PC-9 (cell line): ENCODE measurements at regions not wholly inside any gene's neighbourhood (a gene's known extent, or its start where the extent isn't known, plus 50 kb on each side); places are given as distances from the start of the nearest gene placed in this dataset.
"Not testable (repeated sequence)": the region's sequence is repeated elsewhere in the genome, so short reads cannot be mapped to it uniquely, and the experiment has no call there.

Experiments
- BruUV-seq: library from RNA; stranded (reverse); fragments of 400-500 nt; replicated peaks from 2 replicates; lab custom pipeline; 2021; lab: Mats Ljungman, UMichigan
- CTCF ChIA-PET: fragments of 300-600 bp; sonication (Branson Sonifier 250); formaldehyde crosslinking; loops from one replicate; lab custom pipeline; 2022; ENCODE audit warnings: antibody characterized with exemption; lab: Charles Lee
- POLR2A ChIA-PET: fragments of 300-600 bp; sonication (Branson Sonifier 250); formaldehyde crosslinking; loops from one replicate; lab custom pipeline; 2022; ENCODE audit warnings: antibody characterized with exemption; ENCODE audit not compliant: unreplicated experiment; lab: Charles Lee
- DNase-seq, 2 experiments: peaks; one replicate each; pipeline versions ENCODE4 v3.0.0 to v3.0.0-alpha.2; 2015 to 2022; ENCODE audit warnings: mixed read lengths in 1 of 2
- H2AFZ ChIP-seq: fragments of 200-600 bp; sonication (generic); 2 replicates; pipeline ENCODE4 v1.8.1; 2017; ENCODE audit warnings: antibody characterized with exemption
- H3F3A ChIP-seq: fragments of 200-600 bp; sonication (generic); 2 replicates; pipeline ENCODE4 v1.8.1; 2017; ENCODE audit warnings: antibody characterized with exemption, mild to moderate bottlenecking, low read depth; ENCODE audit not compliant: insufficient read depth
- H3K27ac ChIP-seq: fragments of 200-600 bp; sonication (generic); 2 replicates; pipeline ENCODE4 v1.6.1; 2016; ENCODE audit warnings: mixed run types
- H3K27me3 ChIP-seq: fragments of 200-600 bp; sonication (generic); 2 replicates; pipeline ENCODE4 v1.6.1; 2016; ENCODE audit warnings: low read depth, mixed run types; ENCODE audit not compliant: insufficient read depth
- H3K36me3 ChIP-seq: fragments of 200-600 bp; sonication (generic); 2 replicates; pipeline ENCODE4 v1.6.1; 2016; ENCODE audit warnings: low read depth, mixed run types
- H3K4me1 ChIP-seq: fragments of 200-600 bp; sonication (generic); replicated peaks from 2 replicates; pipeline ENCODE4 v1.6.1; 2016; ENCODE audit warnings: mixed run types; ENCODE audit not compliant: insufficient read depth
- H3K4me2 ChIP-seq: fragments of 200-600 bp; sonication (generic); 2 replicates; pipeline ENCODE4 v1.6.1; 2017; ENCODE audit warnings: mixed run types
- H3K4me3 ChIP-seq: fragments of 200-600 bp; sonication (generic); 2 replicates; pipeline ENCODE4 v1.6.1; 2016; ENCODE audit warnings: mixed run types
- H3K79me2 ChIP-seq: fragments of 200-600 bp; sonication (generic); 2 replicates; pipeline ENCODE4 v1.6.1; 2017; ENCODE audit warnings: low read depth, mixed run types
- H3K9me2 ChIP-seq: fragments of 200-600 bp; sonication (generic); 2 replicates; pipeline ENCODE4 v1.8.1; 2017; ENCODE audit warnings: mild to moderate bottlenecking; ENCODE audit not compliant: insufficient read depth
- H3K9me3 ChIP-seq: fragments of 200-600 bp; sonication (generic); 2 replicates; pipeline ENCODE4 v1.8.1; 2016; ENCODE audit warnings: low read depth; ENCODE audit not compliant: insufficient read depth
- H4K20me1 ChIP-seq: fragments of 200-600 bp; sonication (generic); 2 replicates; pipeline ENCODE4 v1.8.1; 2017; ENCODE audit not compliant: insufficient read depth
- EZH2 ChIP-seq: fragments of 200-600 bp; sonication (generic); IDR thresholded peaks from 2 replicates; pipeline ENCODE4 v1.8.0; 2017; ENCODE audit warnings: antibody characterized with exemption, low read depth
- intact Hi-C: fragments of 100-400 bp; cut with micrococcal nuclease; formaldehyde crosslinking; loops from one replicate; pipeline ENCODE4 v1.10.0; 2022; ENCODE audit not compliant: unreplicated experiment
- TF ChIP-seq, protein P1 (sequence below): fragments of 200-600 bp; sonication (generic); conservative IDR thresholded peaks from 2 replicates; pipeline ENCODE4 v1.6.1; 2017; ENCODE audit warnings: mixed run types, antibody characterized with exemption, mild to moderate bottlenecking, moderate library complexity

DNA sequence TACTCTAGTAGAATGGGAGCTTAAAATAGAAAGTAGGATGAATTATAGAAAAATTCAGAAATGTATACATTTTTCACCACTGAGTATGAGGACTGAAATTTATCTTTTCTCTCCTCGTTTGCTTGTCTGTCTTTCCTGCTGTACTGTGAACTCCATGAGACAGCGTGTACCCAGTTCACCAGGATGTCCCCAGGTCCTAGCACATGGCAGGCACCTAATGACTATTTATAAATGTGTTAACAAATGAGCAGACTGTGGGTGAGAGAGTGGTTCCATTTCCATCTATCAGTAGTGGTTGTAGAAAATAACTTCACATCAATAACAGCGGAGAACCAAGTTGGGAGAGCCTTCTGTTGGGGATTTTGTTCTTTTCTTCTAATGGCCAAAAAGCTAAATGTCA lies 106.3 kb downstream of the NUS1 start:
- intact Hi-C loops, result no loop called here
- CTCF ChIA-PET, result no interaction called here
- no peak for DNase-seq
- no peaks in the 10 kb centered on the region for H3K36me3 ChIP-seq
- no peak overlapping the region for H3K27ac ChIP-seq
- H3K4me1 ChIP-seq, result no peaks in the 10 kb centered on the region
- no peaks in the 10 kb centered on the region for H3K79me2 ChIP-seq
- H3K9me3 ChIP-seq, result no peaks in the 10 kb centered on the region
- no peak overlapping the region for H3K4me3 ChIP-seq
- no peaks in the 10 kb centered on the region for H4K20me1 ChIP-seq
- H2AFZ ChIP-seq, result no peak overlapping the region
- no peak overlapping the region for H3K4me2 ChIP-seq
- no peak for TF ChIP-seq EZH2
- TF ChIP-seq, protein P1, sequence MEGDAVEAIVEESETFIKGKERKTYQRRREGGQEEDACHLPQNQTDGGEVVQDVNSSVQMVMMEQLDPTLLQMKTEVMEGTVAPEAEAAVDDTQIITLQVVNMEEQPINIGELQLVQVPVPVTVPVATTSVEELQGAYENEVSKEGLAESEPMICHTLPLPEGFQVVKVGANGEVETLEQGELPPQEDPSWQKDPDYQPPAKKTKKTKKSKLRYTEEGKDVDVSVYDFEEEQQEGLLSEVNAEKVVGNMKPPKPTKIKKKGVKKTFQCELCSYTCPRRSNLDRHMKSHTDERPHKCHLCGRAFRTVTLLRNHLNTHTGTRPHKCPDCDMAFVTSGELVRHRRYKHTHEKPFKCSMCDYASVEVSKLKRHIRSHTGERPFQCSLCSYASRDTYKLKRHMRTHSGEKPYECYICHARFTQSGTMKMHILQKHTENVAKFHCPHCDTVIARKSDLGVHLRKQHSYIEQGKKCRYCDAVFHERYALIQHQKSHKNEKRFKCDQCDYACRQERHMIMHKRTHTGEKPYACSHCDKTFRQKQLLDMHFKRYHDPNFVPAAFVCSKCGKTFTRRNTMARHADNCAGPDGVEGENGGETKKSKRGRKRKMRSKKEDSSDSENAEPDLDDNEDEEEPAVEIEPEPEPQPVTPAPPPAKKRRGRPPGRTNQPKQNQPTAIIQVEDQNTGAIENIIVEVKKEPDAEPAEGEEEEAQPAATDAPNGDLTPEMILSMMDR, result no peak
- no peaks in the 10 kb centered on the region for H3K27me3 ChIP-seq
- H3F3A ChIP-seq, result no peaks in the 10 kb centered on the region
- POLR2A ChIA-PET, result no interaction called here
- no TSS peak for BruUV-seq
- H3K9me2 ChIP-seq, result no peaks in the 10 kb centered on the region; the same call in 1 of the 2 replicates

DNA sequence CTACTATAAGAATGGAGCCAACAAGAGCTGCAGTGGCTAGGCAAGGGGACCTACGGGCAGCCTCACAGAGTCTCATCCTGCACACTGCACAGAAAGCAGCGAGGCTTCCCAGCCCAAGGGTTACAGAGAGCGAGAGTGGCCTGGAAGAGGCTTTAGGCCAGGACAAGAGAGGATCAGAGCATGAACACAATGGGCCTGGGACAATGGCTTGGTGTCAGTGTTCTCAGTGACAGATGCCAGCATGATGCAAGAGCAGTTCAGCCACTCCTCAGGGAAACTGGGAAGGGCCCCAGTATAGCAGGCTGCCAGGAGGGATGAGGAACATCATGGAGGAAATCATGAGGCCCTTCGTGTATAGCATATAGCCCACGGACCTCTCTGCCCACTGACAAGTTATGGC lies 108.0 kb downstream of the NUS1 start:
- H3K27me3 ChIP-seq, result no peaks in the 10 kb centered on the region
- ChIA-PET CTCF (no interaction called here), POLR2A (no interaction called here)
- no TSS peak for BruUV-seq
- DNase-seq, result no peak
- H3K27ac ChIP-seq, result no peak overlapping the region
- no peaks in the 10 kb centered on the region for H3F3A ChIP-seq
- no peak overlapping the region for H2AFZ ChIP-seq
- TF ChIP-seq EZH2, result no peak
- TF ChIP-seq, protein P1, result no peak
- H3K4me3 ChIP-seq, result no peak overlapping the region
- H3K9me3 ChIP-seq, result no peaks in the 10 kb centered on the region
- H3K79me2 ChIP-seq, result no peaks in the 10 kb centered on the region
- no peaks in the 10 kb centered on the region; the same call in 1 of the 2 replicates for H3K9me2 ChIP-seq
- no peaks in the 10 kb centered on the region for H3K36me3 ChIP-seq
- H3K4me1 ChIP-seq, result no peaks in the 10 kb centered on the region
- no peak overlapping the region for H3K4me2 ChIP-seq
- no peaks in the 10 kb centered on the region for H4K20me1 ChIP-seq
- intact Hi-C loops, result no loop called here

DNA sequence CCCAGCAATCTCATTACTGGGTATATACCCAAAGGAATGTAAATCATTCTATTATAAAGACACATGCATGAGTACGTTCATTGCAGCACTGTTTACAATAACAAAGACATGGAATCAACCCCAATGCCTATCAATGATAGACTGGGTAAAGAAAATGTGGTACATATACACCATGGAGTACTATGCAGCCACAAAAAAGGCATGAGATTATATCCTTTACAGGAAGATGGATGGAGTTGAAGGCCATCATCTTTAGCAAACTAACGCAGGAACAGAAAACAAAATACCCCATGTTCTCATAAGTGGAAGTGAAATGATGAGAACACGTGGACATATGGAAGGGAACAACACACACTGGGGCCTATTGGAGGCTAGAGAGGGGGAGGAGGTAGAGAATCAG lies 115.7 kb downstream of the NUS1 start:
- no peaks in the 10 kb centered on the region for H3K79me2 ChIP-seq
- no peaks in the 10 kb centered on the region for H3K9me2 ChIP-seq
- no peaks in the 10 kb centered on the region for H3K36me3 ChIP-seq
- H3K9me3 ChIP-seq, result no peaks in the 10 kb centered on the region
- intact Hi-C loops, result no loop called here
- no TSS peak for BruUV-seq
- H4K20me1 ChIP-seq, result no peaks in the 10 kb centered on the region
- H3K4me1 ChIP-seq, result no peaks in the 10 kb centered on the region
- H3K4me2 ChIP-seq, result no peak overlapping the region
- H3K27ac ChIP-seq, result no peak overlapping the region
- no peak overlapping the region for H3K4me3 ChIP-seq
- no peak overlapping the region for H2AFZ ChIP-seq
- POLR2A ChIA-PET, result no interaction called here
- no peak for DNase-seq
- CTCF ChIA-PET, result no interaction called here
- H3K27me3 ChIP-seq, result no peaks in the 10 kb centered on the region
- TF ChIP-seq EZH2, result no peak
- H3F3A ChIP-seq, result no peaks in the 10 kb centered on the region; the same call in 1 of the 2 replicates

DNA sequence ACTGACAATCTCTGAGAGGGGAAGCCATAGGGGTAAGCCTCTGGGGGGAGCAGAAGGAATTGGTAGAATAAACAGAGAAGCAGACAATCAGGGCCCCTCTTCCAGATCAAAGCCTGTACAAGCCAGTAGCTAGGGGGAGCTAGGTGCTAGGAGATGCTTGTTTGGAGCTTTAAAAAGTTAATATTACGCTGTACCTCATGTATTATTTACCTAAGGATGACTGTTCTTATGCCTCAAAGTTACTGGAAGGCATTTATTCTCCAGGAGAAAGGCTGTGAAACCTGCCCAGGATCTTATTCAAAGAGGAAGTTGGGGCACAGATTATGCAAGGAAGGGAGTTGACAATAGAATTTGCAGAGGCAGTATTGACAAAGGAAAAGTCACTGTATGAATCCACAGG lies 111.8 kb upstream of the SLC35F1 start:
- no TSS peak for BruUV-seq
- peak in 1 of 2 experiments; percentile 48 for DNase-seq

DNA sequence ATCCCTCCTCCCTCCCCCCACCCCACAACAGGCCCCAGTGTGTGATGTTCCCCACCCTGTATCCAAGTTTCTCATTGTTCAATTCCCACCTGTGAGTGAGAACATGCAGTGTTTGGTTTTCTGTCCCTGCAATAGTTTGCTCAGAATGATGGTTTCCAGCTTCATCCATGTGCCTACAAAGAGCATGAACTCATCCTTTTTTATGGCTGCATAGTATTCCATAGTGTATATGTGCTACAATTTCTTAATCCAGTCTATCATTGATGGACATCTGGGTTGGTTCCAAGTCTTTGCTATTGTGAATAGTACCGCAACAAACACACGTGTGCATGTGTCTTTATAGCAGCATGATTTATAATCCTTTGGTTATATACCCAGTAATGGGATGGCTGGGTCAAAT lies 108.2 kb upstream of the SLC35F1 start:
- H3K27me3 ChIP-seq, H4K20me1 ChIP-seq, DNase-seq, H3K9me2 ChIP-seq, intact Hi-C loops, POLR2A ChIA-PET, CTCF ChIA-PET, H3K4me2 ChIP-seq, H3K79me2 ChIP-seq, H3K9me3 ChIP-seq, BruUV-seq, H3K36me3 ChIP-seq, H3K4me1 ChIP-seq, H3F3A ChIP-seq, H3K4me3 ChIP-seq, H2AFZ ChIP-seq, H3K27ac ChIP-seq: not testable (repeated sequence)

More for the DNA sequence above, 111.8 kb upstream of the SLC35F1 start:
- CTCF ChIA-PET, result no interaction called here
- H3K4me3 ChIP-seq, result no peak overlapping the region
- POLR2A ChIA-PET, result no interaction called here
- H2AFZ ChIP-seq, result no peak overlapping the region
- no peaks in the 10 kb centered on the region; the same call in 1 of the 2 replicates for H3F3A ChIP-seq
- H3K4me2 ChIP-seq, result no peak overlapping the region
- TF ChIP-seq, protein P1, result no peak
- TF ChIP-seq EZH2, result no peak
- H4K20me1 ChIP-seq, result no peaks in the 10 kb centered on the region
- H3K27me3 ChIP-seq, result no peaks in the 10 kb centered on the region
- no peak overlapping the region for H3K27ac ChIP-seq
- no peaks in the 10 kb centered on the region for H3K9me2 ChIP-seq
- intact Hi-C loops, result no loop called here
- H3K79me2 ChIP-seq, result no peaks in the 10 kb centered on the region
- no peaks in the 10 kb centered on the region for H3K36me3 ChIP-seq
- H3K9me3 ChIP-seq, result no peaks in the 10 kb centered on the region
- no peaks in the 10 kb centered on the region for H3K4me1 ChIP-seq
